BJ (cell line): ENCODE measurements at regions not wholly inside any gene's neighbourhood (a gene's known extent, or its start where the extent isn't known, plus 50 kb on each side); places are given as distances from the start of the nearest gene placed in this dataset.

Experiments
- CTCF ChIA-PET: fragments of 350-600 bp; formaldehyde crosslinking; extraction: SDS; loops from one replicate; lab custom pipeline; 2021; ENCODE audit warnings: antibody characterized with exemption, inconsistent platforms; lab: Yijun Ruan, JAX
- POLR2A ChIA-PET: fragments of 300-600 bp; sonication (Branson Sonifier 250); formaldehyde crosslinking; extraction: SDS; loops from one replicate; lab custom pipeline; 2021; ENCODE audit warnings: antibody characterized with exemption; lab: Charles Lee
- DNase-seq: peaks from one replicate; pipeline ENCODE4 v3.0.0-alpha.2; 2011; ENCODE audit warnings: low read depth
- H3K27me3 ChIP-seq: 2 replicates; pipeline ENCODE4 v1.6.0; 2011; ENCODE audit warnings: low read length; ENCODE audit not compliant: control insufficient read depth, insufficient read depth
- H3K36me3 ChIP-seq: 2 replicates; pipeline ENCODE4 v1.5.1; 2011; ENCODE audit warnings: low read length; ENCODE audit not compliant: control insufficient read depth, insufficient read depth
- H3K4me3 ChIP-seq: 2 replicates; pipeline ENCODE4 v1.5.1; 2011; ENCODE audit warnings: low read depth, mild to moderate bottlenecking, control low read depth, low read length
- TF ChIP-seq, protein P1 (sequence below): IDR thresholded peaks from 2 replicates; pipeline ENCODE4 v1.5.1; 2011; ENCODE audit warnings: low read depth, mild to moderate bottlenecking, control low read depth, inconsistent platforms, low read length, moderate library complexity; ENCODE audit not compliant: insufficient read depth

DNA sequence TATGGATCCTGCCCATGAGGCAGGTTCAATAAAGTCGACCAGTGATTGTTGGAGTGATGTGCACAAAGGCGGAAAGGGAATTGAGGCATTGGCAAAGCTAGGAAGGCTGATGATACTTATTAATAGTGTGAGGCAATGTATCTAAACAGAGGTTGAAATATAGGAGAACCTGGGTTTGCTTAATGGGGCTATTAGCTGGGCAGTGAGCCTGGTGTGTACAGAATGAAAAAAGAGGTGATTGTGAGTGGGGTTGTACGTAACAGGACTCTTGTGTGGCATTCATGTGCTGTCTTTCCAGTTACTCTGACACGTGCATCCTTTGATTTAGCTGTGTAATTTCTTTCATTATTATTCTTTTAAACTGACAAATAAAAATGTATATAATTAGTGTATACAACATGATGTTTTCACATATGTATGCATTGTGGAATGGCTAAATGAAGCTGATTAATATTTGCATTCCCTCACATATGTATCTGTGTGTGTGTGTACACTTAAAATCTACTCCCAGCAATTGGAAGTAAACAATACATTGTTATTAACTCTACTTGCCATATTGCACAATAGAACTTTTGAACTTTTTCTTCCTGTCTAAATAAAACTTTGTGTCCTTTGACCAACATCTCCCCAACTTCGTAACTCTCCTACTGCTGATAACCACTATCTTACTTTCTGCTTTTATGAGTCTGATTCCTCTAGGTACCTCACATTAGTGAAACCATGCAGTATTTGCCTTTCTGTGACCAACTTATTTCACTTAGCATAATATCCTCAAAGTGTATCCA lies 220.5 kb upstream of the SLC35B3 start:
- TF ChIP-seq, protein P1, sequence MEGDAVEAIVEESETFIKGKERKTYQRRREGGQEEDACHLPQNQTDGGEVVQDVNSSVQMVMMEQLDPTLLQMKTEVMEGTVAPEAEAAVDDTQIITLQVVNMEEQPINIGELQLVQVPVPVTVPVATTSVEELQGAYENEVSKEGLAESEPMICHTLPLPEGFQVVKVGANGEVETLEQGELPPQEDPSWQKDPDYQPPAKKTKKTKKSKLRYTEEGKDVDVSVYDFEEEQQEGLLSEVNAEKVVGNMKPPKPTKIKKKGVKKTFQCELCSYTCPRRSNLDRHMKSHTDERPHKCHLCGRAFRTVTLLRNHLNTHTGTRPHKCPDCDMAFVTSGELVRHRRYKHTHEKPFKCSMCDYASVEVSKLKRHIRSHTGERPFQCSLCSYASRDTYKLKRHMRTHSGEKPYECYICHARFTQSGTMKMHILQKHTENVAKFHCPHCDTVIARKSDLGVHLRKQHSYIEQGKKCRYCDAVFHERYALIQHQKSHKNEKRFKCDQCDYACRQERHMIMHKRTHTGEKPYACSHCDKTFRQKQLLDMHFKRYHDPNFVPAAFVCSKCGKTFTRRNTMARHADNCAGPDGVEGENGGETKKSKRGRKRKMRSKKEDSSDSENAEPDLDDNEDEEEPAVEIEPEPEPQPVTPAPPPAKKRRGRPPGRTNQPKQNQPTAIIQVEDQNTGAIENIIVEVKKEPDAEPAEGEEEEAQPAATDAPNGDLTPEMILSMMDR, result no peak
- Histone ChIP-seq H3K36me3 (no peaks in the 10 kb centered on the region), H3K4me3 (no peak overlapping the region), H3K27me3 (no peaks in the 10 kb centered on the region)
- DNase-seq, result no peak
- ChIA-PET POLR2A (no interaction called here), CTCF (no interaction called here)

- CTCF ChIA-PET, result no interaction called here
- H3K27me3 ChIP-seq, result no peaks in the 10 kb centered on the region
- POLR2A ChIA-PET, result no interaction called here
- DNase-seq, result no peak
- H3K4me3 ChIP-seq, result no peak overlapping the region
- TF ChIP-seq, protein P1, result no peak
- no peaks in the 10 kb centered on the region for H3K36me3 ChIP-seq
Observed at GRCh38 chr6:8652710-8653109, 217.4 kb upstream of the SLC35B3 start.

- no peak for DNase-seq
- POLR2A ChIA-PET, result no interaction called here
- Histone ChIP-seq H3K4me3 (no peak overlapping the region), H3K27me3 (no peaks in the 10 kb centered on the region), H3K36me3 (no peaks in the 10 kb centered on the region)
- TF ChIP-seq, protein P1, result no peak
- CTCF ChIA-PET, result no interaction called here
Observed at GRCh38 chr6:8651998-8652397, 216.7 kb upstream of the SLC35B3 start.

DNA sequence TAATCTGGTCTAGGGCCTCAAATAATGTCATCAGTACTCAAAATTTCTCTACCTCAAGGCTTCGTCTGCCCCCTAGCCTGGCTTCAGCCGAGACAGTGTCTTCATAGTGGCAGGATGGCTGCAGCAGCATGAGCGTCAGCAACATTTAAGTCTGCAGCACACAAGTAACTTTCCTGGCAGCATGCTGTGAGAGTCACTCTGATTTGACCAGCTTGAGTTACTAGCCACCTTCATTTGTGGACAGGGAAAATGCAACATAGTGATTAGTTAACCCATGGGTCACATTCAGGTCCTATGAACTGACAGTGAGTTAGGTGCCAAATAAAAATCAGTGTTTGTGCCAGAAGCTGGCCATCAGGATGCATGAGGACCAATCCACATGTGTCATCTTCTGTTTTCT lies 209.9 kb upstream of the SLC35B3 start:
- Histone ChIP-seq H3K36me3 (no peaks in the 10 kb centered on the region), H3K27me3 (no peaks in the 10 kb centered on the region), H3K4me3 (no peak overlapping the region)
- ChIA-PET POLR2A (no interaction called here), CTCF (interaction anchor here (1.0 kb wide), 1 partner anchor 8 kb away, joined by 3 read pairs; no protein-coding TSS in a partner anchor)
- no peak for DNase-seq
- TF ChIP-seq, protein P1, result no peak

- Histone ChIP-seq H3K36me3 (no peaks in the 10 kb centered on the region), H3K27me3 (no peaks in the 10 kb centered on the region), H3K4me3 (no peak overlapping the region)
- no peak for DNase-seq
- TF ChIP-seq, protein P1, result no peak
- ChIA-PET CTCF (no interaction called here), POLR2A (no interaction called here)
Observed at GRCh38 chr6:8644306-8644705, 209.0 kb upstream of the SLC35B3 start.
